Coronary artery (tissue), 2 donors: ENCODE measurements at regions not wholly inside any gene's neighbourhood (a gene's known extent, or its start where the extent isn't known, plus 50 kb on each side); places are given as distances from the start of the nearest gene placed in this dataset.
A peak's percentile ranks its signal among the peaks of the same experiment; 100 is the strongest.
"Not testable (repeated sequence)": the region's sequence is repeated elsewhere in the genome, so short reads cannot be mapped to it uniquely, and the experiment has no call there.

Source experiments
- DNase-seq: peaks from one replicate; pipeline ENCODE4 v3.0.0-alpha.2; 2017; ENCODE audit warnings: low spot score
- H3K27ac ChIP-seq, 2 donors: fragments of 200-600 bp; sonication (generic); one replicate each; pipeline ENCODE4 v1.5.1; 2016 to 2019
- H3K4me3 ChIP-seq: fragments of 200-600 bp; sonication (generic); 2 replicates; pipeline ENCODE4 v1.5.1; 2016; ENCODE audit warnings: mild to moderate bottlenecking, moderate library complexity
- TF ChIP-seq, protein P1 (sequence below): fragments of 200-600 bp; sonication (generic); IDR thresholded peaks from one replicate; pipeline ENCODE4 v1.5.1; 2019; ENCODE audit warnings: antibody characterized with exemption

DNA sequence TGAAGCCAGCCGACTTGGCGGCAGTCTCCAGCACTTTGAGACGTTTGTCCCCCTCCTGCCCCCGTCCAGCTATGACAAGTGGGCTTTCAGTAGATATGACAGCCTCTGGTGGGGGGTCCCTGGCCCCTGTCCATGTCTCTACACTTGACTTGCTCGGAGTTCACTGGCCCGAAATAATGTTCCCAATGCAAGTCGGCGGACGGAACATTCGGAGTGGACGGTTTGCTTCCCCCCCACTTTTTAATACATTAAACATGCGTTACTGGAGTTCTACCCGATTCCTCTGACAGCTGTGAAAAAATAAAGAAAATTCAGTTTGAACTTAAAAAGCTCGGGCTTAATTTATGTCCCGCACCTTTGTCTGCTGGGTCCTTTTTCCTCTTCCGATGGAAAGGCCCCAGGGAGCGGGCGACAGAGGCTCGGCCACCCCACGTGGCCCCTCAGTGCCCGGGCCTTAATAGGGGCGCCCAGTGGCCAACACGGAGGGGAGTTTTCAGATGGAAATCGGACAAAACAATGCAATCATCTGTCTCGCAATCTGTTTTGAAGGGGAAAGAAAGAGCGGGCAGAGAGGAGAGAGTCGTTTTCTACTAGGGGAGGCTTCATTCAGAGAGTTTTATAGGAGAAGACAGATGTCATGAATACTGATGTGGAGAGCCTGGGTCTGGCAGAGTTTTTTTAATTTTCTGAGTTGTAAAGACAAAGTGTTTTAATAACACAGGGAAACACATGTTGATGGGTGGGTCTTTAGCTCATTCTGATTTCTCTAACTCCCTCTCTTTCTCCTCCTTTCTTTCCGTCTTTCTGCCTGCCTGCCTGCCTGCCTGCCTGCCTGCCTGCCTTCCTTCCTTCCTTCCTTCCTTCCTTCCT lies 50.2 kb downstream of the SMIM38 start:
- TF ChIP-seq, protein P1, sequence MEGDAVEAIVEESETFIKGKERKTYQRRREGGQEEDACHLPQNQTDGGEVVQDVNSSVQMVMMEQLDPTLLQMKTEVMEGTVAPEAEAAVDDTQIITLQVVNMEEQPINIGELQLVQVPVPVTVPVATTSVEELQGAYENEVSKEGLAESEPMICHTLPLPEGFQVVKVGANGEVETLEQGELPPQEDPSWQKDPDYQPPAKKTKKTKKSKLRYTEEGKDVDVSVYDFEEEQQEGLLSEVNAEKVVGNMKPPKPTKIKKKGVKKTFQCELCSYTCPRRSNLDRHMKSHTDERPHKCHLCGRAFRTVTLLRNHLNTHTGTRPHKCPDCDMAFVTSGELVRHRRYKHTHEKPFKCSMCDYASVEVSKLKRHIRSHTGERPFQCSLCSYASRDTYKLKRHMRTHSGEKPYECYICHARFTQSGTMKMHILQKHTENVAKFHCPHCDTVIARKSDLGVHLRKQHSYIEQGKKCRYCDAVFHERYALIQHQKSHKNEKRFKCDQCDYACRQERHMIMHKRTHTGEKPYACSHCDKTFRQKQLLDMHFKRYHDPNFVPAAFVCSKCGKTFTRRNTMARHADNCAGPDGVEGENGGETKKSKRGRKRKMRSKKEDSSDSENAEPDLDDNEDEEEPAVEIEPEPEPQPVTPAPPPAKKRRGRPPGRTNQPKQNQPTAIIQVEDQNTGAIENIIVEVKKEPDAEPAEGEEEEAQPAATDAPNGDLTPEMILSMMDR, result no peak
- Histone ChIP-seq H3K27ac (no peak overlapping the region), H3K4me3 (no peak overlapping the region)
- peak; percentile 21 for DNase-seq

GRCh38 chr11:69206613-69206965 lies 50.9 kb downstream of the SMIM38 start:
- not testable (repeated sequence) for H3K27ac ChIP-seq, H3K4me3 ChIP-seq
- DNase-seq, result peak; percentile 3

GRCh38 chr11:69207165-69207889 lies 51.6 kb downstream of the SMIM38 start:
- peak; percentile 38 for DNase-seq
- no peak overlapping the region for H3K27ac ChIP-seq
- TF ChIP-seq, protein P1, result no peak
- H3K4me3 ChIP-seq, result no peak overlapping the region

- TF ChIP-seq, protein P1, result no peak
- Histone ChIP-seq H3K27ac (no peak overlapping the region), H3K4me3 (no peak overlapping the region)
- DNase-seq, result peak; percentile 65
Measured at GRCh38 chr11:69208190-69209037, 52.7 kb downstream of the SMIM38 start.

GRCh38 chr11:69209038-69209350 lies 53.3 kb downstream of the SMIM38 start:
- TF ChIP-seq, protein P1, result no peak
- no peak overlapping the region for H3K27ac ChIP-seq
- H3K4me3 ChIP-seq, result no peak overlapping the region
- DNase-seq, result no peak

DNA sequence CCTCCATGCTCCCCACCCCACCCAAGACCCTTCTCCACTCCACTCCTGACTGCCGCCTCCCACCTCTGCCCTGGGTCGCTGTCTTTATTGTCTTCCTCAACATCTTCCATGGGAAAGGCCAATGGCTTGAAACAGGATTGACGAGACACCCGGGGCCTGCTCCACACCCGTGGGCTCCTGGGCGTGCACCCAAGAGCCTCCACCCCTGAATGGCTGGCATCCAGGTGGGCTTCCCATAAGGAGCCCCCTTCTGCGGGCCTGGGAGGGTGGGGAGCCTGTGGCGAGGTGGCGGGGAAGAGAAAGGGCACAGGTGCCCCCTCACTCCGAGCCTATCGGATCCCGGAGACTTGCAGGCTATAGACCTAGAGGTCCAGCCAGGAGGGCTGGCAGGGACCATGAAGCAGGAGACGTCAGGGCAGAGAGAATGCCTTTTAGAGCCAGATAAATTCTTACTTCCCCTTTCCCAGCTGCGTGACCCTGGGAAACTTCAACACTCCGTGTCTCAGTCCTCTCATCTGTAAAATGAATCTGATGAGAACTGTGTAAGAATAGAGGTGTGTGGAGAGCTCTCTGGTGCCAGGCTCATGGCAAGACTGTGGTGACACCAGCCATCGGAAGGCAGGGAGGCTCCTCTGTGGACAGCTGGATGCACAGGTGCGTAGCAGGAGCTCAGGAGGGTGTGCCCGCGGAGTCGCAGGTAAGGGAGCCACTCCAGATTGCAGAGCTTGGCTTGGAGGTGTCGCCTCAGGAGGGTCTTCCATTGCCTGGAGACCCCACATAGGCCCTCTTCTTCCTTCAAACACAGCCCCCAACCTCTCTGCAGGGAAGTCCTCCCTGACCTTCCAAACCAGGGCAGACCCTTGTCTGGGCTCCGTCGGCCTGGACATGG lies 53.9 kb downstream of the SMIM38 start:
- DNase-seq, result peak; percentile 28
- TF ChIP-seq, protein P1, result no peak
- Histone ChIP-seq H3K4me3 (no peak overlapping the region), H3K27ac (no peak overlapping the region)
